ENCODE measurements at regions not wholly inside any gene's neighbourhood (a gene's known extent, or its start where the extent isn't known, plus 50 kb on each side); places are given as distances from the start of the nearest gene placed in this dataset.

DNA sequence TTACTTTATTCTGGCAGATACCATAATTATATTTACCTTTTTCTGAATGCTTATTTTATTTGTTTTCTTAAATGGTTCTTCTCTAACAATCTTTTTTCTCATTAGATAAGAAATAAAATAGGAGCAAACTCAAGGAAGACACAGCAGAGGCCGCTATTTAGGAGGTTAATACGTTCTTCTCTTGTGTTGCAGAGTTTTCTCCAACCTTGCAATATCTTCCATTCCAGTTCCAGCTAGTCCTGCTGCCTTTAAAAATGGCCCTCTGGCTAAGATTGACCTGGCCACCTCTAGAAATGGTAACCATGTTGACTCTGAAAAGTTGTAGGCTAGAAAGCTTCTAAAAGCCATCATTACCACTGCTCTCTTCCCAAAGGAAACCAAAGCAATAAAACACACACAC lies 718.8 kb downstream of the MAT2B start:
- TF ChIP-seq, protein P1, sequence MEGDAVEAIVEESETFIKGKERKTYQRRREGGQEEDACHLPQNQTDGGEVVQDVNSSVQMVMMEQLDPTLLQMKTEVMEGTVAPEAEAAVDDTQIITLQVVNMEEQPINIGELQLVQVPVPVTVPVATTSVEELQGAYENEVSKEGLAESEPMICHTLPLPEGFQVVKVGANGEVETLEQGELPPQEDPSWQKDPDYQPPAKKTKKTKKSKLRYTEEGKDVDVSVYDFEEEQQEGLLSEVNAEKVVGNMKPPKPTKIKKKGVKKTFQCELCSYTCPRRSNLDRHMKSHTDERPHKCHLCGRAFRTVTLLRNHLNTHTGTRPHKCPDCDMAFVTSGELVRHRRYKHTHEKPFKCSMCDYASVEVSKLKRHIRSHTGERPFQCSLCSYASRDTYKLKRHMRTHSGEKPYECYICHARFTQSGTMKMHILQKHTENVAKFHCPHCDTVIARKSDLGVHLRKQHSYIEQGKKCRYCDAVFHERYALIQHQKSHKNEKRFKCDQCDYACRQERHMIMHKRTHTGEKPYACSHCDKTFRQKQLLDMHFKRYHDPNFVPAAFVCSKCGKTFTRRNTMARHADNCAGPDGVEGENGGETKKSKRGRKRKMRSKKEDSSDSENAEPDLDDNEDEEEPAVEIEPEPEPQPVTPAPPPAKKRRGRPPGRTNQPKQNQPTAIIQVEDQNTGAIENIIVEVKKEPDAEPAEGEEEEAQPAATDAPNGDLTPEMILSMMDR (conservative IDR thresholded peaks at IDR 0.05; ENCODE audit: low read length), result no peak
- TF ChIP-seq EZH2phosphoT487 (IDR thresholded peaks at IDR 0.05; ENCODE audit: borderline replicate concordance, low read depth, low read length), result no peak
